GM23248 (cell line): ENCODE measurements at regions not wholly inside any gene's neighbourhood (a gene's known extent, or its start where the extent isn't known, plus 50 kb on each side); places are given as distances from the start of the nearest gene placed in this dataset.

ENCODE experiments used
- DNase-seq: peaks from one replicate; pipeline ENCODE4 v3.0.0-alpha.2; 2015
- H2AFZ ChIP-seq: fragments of 200-600 bp; sonication (generic); 2 replicates; pipeline ENCODE4 v1.6.1; 2016; ENCODE audit warnings: antibody characterized with exemption
- H3F3A ChIP-seq: fragments of 200-600 bp; sonication (generic); 2 replicates; pipeline ENCODE4 v1.6.1; 2016; ENCODE audit warnings: mild to moderate bottlenecking, antibody characterized with exemption, mixed run types; ENCODE audit not compliant: insufficient read depth
- H3K27ac ChIP-seq: fragments of 200-600 bp; sonication (generic); 2 replicates; pipeline ENCODE4 v1.5.1; 2016; ENCODE audit warnings: mild to moderate bottlenecking
- H3K27me3 ChIP-seq: fragments of 200-600 bp; sonication (generic); replicated peaks from 2 replicates; pipeline ENCODE4 v1.6.1; 2016; ENCODE audit warnings: mild to moderate bottlenecking; ENCODE audit not compliant: insufficient read depth
- H3K36me3 ChIP-seq: fragments of 200-600 bp; sonication (generic); 2 replicates; pipeline ENCODE4 v1.6.1; 2016; ENCODE audit warnings: low read depth, mild to moderate bottlenecking
- H3K4me1 ChIP-seq: fragments of 200-600 bp; sonication (generic); 2 replicates; pipeline ENCODE4 v1.6.1; 2016; ENCODE audit warnings: mild to moderate bottlenecking; ENCODE audit not compliant: insufficient read depth
- H3K4me2 ChIP-seq: fragments of 200-600 bp; sonication (generic); one replicate; pipeline ENCODE4 v1.6.1; 2016; ENCODE audit warnings: mild to moderate bottlenecking; ENCODE audit not compliant: unreplicated experiment
- H3K4me3 ChIP-seq: fragments of 200-600 bp; sonication (generic); 2 replicates; pipeline ENCODE4 v1.5.1; 2016; ENCODE audit warnings: mild to moderate bottlenecking
- H3K79me2 ChIP-seq: fragments of 200-600 bp; sonication (generic); 2 replicates; pipeline ENCODE4 v1.6.1; 2016; ENCODE audit warnings: mild to moderate bottlenecking; ENCODE audit not compliant: insufficient read depth
- H3K9ac ChIP-seq: fragments of 200-600 bp; sonication (generic); 2 replicates; pipeline ENCODE4 v1.6.1; 2016; ENCODE audit warnings: mild to moderate bottlenecking
- H3K9me2 ChIP-seq: fragments of 200-600 bp; sonication (generic); 2 replicates; pipeline ENCODE4 v1.6.1; 2016; ENCODE audit warnings: mixed run types, mild to moderate bottlenecking, moderate library complexity; ENCODE audit not compliant: insufficient read depth
- H3K9me3 ChIP-seq: fragments of 200-600 bp; sonication (generic); one replicate; pipeline ENCODE4 v1.6.1; 2017; ENCODE audit warnings: low read depth
- H4K20me1 ChIP-seq: fragments of 200-600 bp; sonication (generic); 2 replicates; pipeline ENCODE4 v1.6.0; 2016; ENCODE audit not compliant: insufficient read depth
- EZH2 ChIP-seq: fragments of 200-600 bp; sonication (generic); IDR thresholded peaks from 2 replicates; pipeline ENCODE4 v1.6.1; 2018; ENCODE audit warnings: antibody characterized with exemption, mild to moderate bottlenecking; ENCODE audit not compliant: insufficient read depth, poor library complexity, severe bottlenecking
- EZH2phosphoT487 ChIP-seq: fragments of 200-600 bp; sonication (generic); IDR thresholded peaks from 2 replicates; pipeline ENCODE4 v1.6.1; 2018; ENCODE audit warnings: antibody characterized with exemption, moderate library complexity, mild to moderate bottlenecking, low read depth; ENCODE audit not compliant: insufficient read depth
- WGBS, 2 experiments: methylation state at CpG; one replicate each; pipeline ENCODE4 v1.1.6; 2015 to 2017; ENCODE audit warnings: low lambda C conversion rate in 2 of 2, low coverage in 1 of 2; ENCODE audit errors: missing lambda C conversion rate in 2 of 2; 5-methylcytosine and 5-hydroxymethylcytosine counted together
- in situ Hi-C: fragments of 300-500 bp; cut with MboI; formaldehyde crosslinking; loops from 2 replicates; pipeline ENCODE4 v1.15.0; 2020

GRCh38 chrX:131901546-131901945, 121.6 kb upstream of the STK26 start:
- Histone ChIP-seq H3K36me3 (no peaks in the 10 kb centered on the region), H3K27ac (no peak overlapping the region), H3K9me3 (no peaks in the 10 kb centered on the region), H2AFZ (no peak overlapping the region), H3K4me3 (no peak overlapping the region), H3F3A (no peaks in the 10 kb centered on the region), H3K4me1 (no peaks in the 10 kb centered on the region), H3K4me2 (no peak overlapping the region), H3K79me2 (no peaks in the 10 kb centered on the region), H4K20me1 (no peaks in the 10 kb centered on the region), H3K9me2 (no peaks in the 10 kb centered on the region), H3K9ac (no peak overlapping the region), H3K27me3 (no peaks in the 10 kb centered on the region)
- in situ Hi-C loops, result no loop called here
- 0% methylated on average over 1 of the region's 1 CpG for WGBS, 2 experiments
- TF ChIP-seq EZH2 (no peak), EZH2phosphoT487 (no peak)
- DNase-seq, result no peak

GRCh38 chrX:131907488-131908314, 115.4 kb upstream of the STK26 start:
- WGBS, 2 experiments, result 51 to 57% methylated on average over 14 to 17 of the region's 31 CpGs
- no peaks in the 10 kb centered on the region for H3F3A ChIP-seq
- no peak for DNase-seq

GRCh38 chrX:131910586-131910985, 112.5 kb upstream of the STK26 start:
- Histone ChIP-seq H4K20me1 (no peaks in the 10 kb centered on the region), H3F3A (no peaks in the 10 kb centered on the region), H3K4me2 (no peak overlapping the region), H3K36me3 (no peaks in the 10 kb centered on the region), H3K4me3 (no peak overlapping the region), H3K4me1 (no peaks in the 10 kb centered on the region), H3K27me3 (no peaks in the 10 kb centered on the region), H3K9ac (no peak overlapping the region), H3K79me2 (no peaks in the 10 kb centered on the region), H3K9me3 (no peaks in the 10 kb centered on the region), H3K27ac (no peak overlapping the region), H2AFZ (no peak overlapping the region), H3K9me2 (no peaks in the 10 kb centered on the region)
- TF ChIP-seq EZH2phosphoT487 (no peak), EZH2 (no peak)
- DNase-seq, result no peak
- WGBS, 2 experiments, result 25 to 30% methylated on average over 1 of the region's 1 CpG
- in situ Hi-C loops, result no loop called here

More at GRCh38 chrX:131907488-131908314, 115.4 kb upstream of the STK26 start:
- no peak overlapping the region for H3K9ac ChIP-seq
- no peaks in the 10 kb centered on the region for H3K9me2 ChIP-seq
- no peak for TF ChIP-seq EZH2
- TF ChIP-seq EZH2phosphoT487, result no peak
- in situ Hi-C loops, result no loop called here
- H4K20me1 ChIP-seq, result no peaks in the 10 kb centered on the region
- no peak overlapping the region for H3K4me2 ChIP-seq
- no peaks in the 10 kb centered on the region for H3K4me1 ChIP-seq
- no peaks in the 10 kb centered on the region for H3K27me3 ChIP-seq
- no peak overlapping the region for H2AFZ ChIP-seq
- H3K27ac ChIP-seq, result no peak overlapping the region
- H3K36me3 ChIP-seq, result no peaks in the 10 kb centered on the region
- no peak overlapping the region for H3K4me3 ChIP-seq
- no peaks in the 10 kb centered on the region for H3K79me2 ChIP-seq
- no peaks in the 10 kb centered on the region for H3K9me3 ChIP-seq

GRCh38 chrX:131915488-131915887, 107.6 kb upstream of the STK26 start:
- H2AFZ ChIP-seq, result no peak overlapping the region
- no peaks in the 10 kb centered on the region for H3K36me3 ChIP-seq
- no peaks in the 10 kb centered on the region for H3F3A ChIP-seq
- H4K20me1 ChIP-seq, result no peaks in the 10 kb centered on the region
- H3K27ac ChIP-seq, result no peak overlapping the region
- H3K4me3 ChIP-seq, result no peak overlapping the region
- DNase-seq, result no peak
- H3K79me2 ChIP-seq, result no peaks in the 10 kb centered on the region
- H3K4me2 ChIP-seq, result no peak overlapping the region
- no peak for TF ChIP-seq EZH2phosphoT487
- no peak for TF ChIP-seq EZH2
- no peaks in the 10 kb centered on the region for H3K27me3 ChIP-seq
- no peak overlapping the region for H3K9ac ChIP-seq
- H3K4me1 ChIP-seq, result no peaks in the 10 kb centered on the region
- in situ Hi-C loops, result no loop called here
- H3K9me3 ChIP-seq, result no peaks in the 10 kb centered on the region
- WGBS, 2 experiments, result 7 to 18% methylated on average over 3 of the region's 3 CpGs
- H3K9me2 ChIP-seq, result no peaks in the 10 kb centered on the region

GRCh38 chrX:131917588-131917987, 105.5 kb upstream of the STK26 start:
- in situ Hi-C loops, result no loop called here
- H3K27ac ChIP-seq, result no peak overlapping the region
- H3K9me2 ChIP-seq, result no peaks in the 10 kb centered on the region
- no peaks in the 10 kb centered on the region for H4K20me1 ChIP-seq
- no peaks in the 10 kb centered on the region for H3K27me3 ChIP-seq
- no peaks in the 10 kb centered on the region for H3F3A ChIP-seq
- no peaks in the 10 kb centered on the region for H3K4me1 ChIP-seq
- no peak for DNase-seq
- H2AFZ ChIP-seq, result no peak overlapping the region
- H3K79me2 ChIP-seq, result no peaks in the 10 kb centered on the region
- no peak overlapping the region for H3K9ac ChIP-seq
- H3K9me3 ChIP-seq, result no peaks in the 10 kb centered on the region
- H3K4me3 ChIP-seq, result no peak overlapping the region
- no peak overlapping the region for H3K4me2 ChIP-seq
- H3K36me3 ChIP-seq, result no peaks in the 10 kb centered on the region
- TF ChIP-seq EZH2, result no peak
- TF ChIP-seq EZH2phosphoT487, result no peak
- WGBS, 2 experiments, result 0 to 11% methylated on average over 2 of the region's 2 CpGs
